GM23338 (cell line): ENCODE measurements at regions not wholly inside any gene's neighbourhood (a gene's known extent, or its start where the extent isn't known, plus 50 kb on each side); places are given as distances from the start of the nearest gene placed in this dataset.

Experiments used
- EZH2 ChIP-seq: fragments of 200-600 bp; sonication (generic); IDR thresholded peaks from one replicate; pipeline ENCODE4 v1.8.0; 2017; ENCODE audit warnings: antibody characterized with exemption, mild to moderate bottlenecking, low read depth; ENCODE audit not compliant: unreplicated experiment
- NANOG ChIP-seq: IDR thresholded peaks from 2 replicates; pipeline ENCODE4 v1.6.1; 2016; ENCODE audit warnings: antibody characterized with exemption, borderline replicate concordance
- POLR2AphosphoS5 ChIP-seq: IDR thresholded peaks from 2 replicates; pipeline ENCODE4 v1.6.1; 2016; ENCODE audit warnings: antibody characterized with exemption, low read depth
- TF ChIP-seq, protein P1 (sequence below): fragments of 250-450 bp; sonication (Bioruptor Pico); IDR thresholded peaks from 2 replicates; pipeline ENCODE4 v1.5.0; 2020; ENCODE audit warnings: mild to moderate bottlenecking, moderate library complexity
- TF ChIP-seq, protein P2 (sequence below), 2 experiments: fragments of 200-600 bp in 1 of 2; sonication (generic) in 1 of 2; conservative IDR thresholded peaks; 2 replicates each; pipeline versions ENCODE4 v1.5.1 to v1.6.1; 2016 to 2017; ENCODE audit warnings: antibody characterized with exemption in 2 of 2, low read depth in 2 of 2, mild to moderate bottlenecking in 2 of 2, moderate library complexity in 1 of 2
- TF ChIP-seq, protein P3 (sequence below): IDR thresholded peaks from one replicate; pipeline ENCODE4 v1.6.1; 2018; ENCODE audit warnings: antibody characterized with exemption; ENCODE audit not compliant: unreplicated experiment

DNA sequence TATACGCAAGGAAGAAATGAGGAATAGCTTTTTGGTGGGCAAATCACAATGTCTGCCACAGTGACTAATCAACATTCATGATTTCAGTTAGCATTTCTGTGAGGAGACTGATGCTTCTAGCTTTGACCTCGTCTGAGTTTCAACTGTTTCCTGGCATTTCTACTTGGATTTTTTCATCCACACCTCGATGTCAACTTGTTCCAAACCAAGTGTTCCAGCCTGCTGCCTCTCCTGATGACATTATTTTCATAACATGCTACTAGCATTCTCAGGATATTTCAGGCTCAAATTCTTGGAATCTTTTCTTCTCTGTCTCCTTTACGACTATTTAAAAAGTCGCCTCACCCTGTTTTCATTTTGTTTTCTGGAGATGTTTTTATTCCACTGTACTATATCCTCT is 90.3 kb upstream of the TEX13D start:
- TF ChIP-seq, protein P1, sequence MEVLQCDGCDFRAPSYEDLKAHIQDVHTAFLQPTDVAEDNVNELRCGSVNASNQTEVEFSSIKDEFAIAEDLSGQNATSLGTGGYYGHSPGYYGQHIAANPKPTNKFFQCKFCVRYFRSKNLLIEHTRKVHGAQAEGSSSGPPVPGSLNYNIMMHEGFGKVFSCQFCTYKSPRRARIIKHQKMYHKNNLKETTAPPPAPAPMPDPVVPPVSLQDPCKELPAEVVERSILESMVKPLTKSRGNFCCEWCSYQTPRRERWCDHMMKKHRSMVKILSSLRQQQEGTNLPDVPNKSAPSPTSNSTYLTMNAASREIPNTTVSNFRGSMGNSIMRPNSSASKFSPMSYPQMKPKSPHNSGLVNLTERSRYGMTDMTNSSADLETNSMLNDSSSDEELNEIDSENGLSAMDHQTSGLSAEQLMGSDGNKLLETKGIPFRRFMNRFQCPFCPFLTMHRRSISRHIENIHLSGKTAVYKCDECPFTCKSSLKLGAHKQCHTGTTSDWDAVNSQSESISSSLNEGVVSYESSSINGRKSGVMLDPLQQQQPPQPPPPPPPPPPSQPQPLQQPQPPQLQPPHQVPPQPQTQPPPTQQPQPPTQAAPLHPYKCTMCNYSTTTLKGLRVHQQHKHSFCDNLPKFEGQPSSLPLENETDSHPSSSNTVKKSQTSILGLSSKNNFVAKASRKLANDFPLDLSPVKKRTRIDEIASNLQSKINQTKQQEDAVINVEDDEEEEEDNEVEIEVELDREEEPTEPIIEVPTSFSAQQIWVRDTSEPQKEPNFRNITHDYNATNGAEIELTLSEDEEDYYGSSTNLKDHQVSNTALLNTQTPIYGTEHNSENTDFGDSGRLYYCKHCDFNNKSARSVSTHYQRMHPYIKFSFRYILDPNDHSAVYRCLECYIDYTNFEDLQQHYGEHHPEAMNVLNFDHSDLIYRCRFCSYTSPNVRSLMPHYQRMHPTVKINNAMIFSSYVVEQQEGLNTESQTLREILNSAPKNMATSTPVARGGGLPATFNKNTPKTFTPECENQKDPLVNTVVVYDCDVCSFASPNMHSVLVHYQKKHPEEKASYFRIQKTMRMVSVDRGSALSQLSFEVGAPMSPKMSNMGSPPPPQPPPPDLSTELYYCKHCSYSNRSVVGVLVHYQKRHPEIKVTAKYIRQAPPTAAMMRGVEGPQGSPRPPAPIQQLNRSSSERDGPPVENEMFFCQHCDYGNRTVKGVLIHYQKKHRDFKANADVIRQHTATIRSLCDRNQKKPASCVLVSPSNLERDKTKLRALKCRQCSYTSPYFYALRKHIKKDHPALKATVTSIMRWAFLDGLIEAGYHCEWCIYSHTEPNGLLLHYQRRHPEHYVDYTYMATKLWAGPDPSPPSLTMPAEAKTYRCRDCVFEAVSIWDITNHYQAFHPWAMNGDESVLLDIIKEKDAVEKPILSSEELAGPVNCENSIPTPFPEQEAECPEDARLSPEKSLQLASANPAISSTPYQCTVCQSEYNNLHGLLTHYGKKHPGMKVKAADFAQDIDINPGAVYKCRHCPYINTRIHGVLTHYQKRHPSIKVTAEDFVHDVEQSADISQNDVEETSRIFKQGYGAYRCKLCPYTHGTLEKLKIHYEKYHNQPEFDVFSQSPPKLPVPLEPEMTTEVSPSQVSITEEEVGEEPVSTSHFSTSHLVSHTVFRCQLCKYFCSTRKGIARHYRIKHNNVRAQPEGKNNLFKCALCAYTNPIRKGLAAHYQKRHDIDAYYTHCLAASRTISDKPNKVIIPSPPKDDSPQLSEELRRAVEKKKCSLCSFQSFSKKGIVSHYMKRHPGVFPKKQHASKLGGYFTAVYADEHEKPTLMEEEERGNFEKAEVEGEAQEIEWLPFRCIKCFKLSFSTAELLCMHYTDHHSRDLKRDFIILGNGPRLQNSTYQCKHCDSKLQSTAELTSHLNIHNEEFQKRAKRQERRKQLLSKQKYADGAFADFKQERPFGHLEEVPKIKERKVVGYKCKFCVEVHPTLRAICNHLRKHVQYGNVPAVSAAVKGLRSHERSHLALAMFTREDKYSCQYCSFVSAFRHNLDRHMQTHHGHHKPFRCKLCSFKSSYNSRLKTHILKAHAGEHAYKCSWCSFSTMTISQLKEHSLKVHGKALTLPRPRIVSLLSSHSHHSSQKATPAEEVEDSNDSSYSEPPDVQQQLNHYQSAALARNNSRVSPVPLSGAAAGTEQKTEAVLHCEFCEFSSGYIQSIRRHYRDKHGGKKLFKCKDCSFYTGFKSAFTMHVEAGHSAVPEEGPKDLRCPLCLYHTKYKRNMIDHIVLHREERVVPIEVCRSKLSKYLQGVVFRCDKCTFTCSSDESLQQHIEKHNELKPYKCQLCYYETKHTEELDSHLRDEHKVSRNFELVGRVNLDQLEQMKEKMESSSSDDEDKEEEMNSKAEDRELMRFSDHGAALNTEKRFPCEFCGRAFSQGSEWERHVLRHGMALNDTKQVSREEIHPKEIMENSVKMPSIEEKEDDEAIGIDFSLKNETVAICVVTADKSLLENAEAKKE = no peak
- TF ChIP-seq, protein P2, sequence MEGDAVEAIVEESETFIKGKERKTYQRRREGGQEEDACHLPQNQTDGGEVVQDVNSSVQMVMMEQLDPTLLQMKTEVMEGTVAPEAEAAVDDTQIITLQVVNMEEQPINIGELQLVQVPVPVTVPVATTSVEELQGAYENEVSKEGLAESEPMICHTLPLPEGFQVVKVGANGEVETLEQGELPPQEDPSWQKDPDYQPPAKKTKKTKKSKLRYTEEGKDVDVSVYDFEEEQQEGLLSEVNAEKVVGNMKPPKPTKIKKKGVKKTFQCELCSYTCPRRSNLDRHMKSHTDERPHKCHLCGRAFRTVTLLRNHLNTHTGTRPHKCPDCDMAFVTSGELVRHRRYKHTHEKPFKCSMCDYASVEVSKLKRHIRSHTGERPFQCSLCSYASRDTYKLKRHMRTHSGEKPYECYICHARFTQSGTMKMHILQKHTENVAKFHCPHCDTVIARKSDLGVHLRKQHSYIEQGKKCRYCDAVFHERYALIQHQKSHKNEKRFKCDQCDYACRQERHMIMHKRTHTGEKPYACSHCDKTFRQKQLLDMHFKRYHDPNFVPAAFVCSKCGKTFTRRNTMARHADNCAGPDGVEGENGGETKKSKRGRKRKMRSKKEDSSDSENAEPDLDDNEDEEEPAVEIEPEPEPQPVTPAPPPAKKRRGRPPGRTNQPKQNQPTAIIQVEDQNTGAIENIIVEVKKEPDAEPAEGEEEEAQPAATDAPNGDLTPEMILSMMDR (conservative IDR thresholded peaks at IDR 0.05; ENCODE audit: low read depth in 2 of 2) = no peak
- TF ChIP-seq EZH2 (no peak), POLR2AphosphoS5 (no peak), NANOG (no peak)
- TF ChIP-seq, protein P3, sequence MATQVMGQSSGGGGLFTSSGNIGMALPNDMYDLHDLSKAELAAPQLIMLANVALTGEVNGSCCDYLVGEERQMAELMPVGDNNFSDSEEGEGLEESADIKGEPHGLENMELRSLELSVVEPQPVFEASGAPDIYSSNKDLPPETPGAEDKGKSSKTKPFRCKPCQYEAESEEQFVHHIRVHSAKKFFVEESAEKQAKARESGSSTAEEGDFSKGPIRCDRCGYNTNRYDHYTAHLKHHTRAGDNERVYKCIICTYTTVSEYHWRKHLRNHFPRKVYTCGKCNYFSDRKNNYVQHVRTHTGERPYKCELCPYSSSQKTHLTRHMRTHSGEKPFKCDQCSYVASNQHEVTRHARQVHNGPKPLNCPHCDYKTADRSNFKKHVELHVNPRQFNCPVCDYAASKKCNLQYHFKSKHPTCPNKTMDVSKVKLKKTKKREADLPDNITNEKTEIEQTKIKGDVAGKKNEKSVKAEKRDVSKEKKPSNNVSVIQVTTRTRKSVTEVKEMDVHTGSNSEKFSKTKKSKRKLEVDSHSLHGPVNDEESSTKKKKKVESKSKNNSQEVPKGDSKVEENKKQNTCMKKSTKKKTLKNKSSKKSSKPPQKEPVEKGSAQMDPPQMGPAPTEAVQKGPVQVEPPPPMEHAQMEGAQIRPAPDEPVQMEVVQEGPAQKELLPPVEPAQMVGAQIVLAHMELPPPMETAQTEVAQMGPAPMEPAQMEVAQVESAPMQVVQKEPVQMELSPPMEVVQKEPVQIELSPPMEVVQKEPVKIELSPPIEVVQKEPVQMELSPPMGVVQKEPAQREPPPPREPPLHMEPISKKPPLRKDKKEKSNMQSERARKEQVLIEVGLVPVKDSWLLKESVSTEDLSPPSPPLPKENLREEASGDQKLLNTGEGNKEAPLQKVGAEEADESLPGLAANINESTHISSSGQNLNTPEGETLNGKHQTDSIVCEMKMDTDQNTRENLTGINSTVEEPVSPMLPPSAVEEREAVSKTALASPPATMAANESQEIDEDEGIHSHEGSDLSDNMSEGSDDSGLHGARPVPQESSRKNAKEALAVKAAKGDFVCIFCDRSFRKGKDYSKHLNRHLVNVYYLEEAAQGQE = no peak
